Tongue (tissue), 1 donor: ENCODE measurements at regions not wholly inside any gene's neighbourhood (a gene's known extent, or its start where the extent isn't known, plus 50 kb on each side); places are given as distances from the start of the nearest gene placed in this dataset.

ENCODE experiments used
- DNase-seq: peaks from one replicate; pipeline ENCODE4 v3.0.0-alpha.2; 2015

DNA sequence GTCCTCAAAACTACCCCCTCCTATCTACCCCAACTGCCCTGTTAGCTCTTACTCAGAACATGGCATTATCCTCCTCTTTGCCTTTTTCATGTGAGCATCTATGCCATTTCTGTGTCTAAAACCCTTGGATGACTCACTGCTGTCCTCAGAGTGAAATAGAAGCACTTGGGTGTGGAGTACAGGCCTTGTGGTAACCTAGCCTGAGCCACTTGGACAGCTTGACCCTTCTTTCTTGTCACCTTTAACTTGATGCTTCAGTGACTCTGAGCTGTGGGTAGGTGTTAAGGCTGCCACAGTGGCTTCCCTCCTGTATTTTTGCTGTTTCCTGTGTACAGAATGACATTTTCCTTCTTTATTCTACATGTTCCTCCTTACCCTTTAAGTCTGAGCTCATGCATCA lies 391.4 kb downstream of the SH3GL2 start:
- no peak for DNase-seq

DNA sequence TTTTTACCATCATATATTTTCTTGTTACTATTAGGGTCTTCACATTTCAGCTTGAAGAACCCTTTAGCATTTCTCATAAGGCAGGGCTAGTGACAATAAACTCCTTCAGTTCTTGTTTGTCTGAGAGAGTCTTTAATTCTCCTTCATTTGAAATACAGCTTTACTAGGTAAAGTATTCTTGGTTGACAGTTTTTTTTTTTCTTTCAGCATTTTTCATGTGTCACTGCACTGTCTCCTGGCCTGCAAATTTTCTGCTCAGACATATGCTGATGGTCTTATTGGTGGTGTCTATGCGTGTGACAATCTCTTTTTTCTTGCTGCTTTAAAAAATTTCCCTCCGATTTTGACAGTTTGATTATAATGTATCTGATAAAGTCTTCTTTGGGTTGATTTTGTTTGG lies 399.9 kb downstream of the SH3GL2 start:
- DNase-seq, result no peak

DNA sequence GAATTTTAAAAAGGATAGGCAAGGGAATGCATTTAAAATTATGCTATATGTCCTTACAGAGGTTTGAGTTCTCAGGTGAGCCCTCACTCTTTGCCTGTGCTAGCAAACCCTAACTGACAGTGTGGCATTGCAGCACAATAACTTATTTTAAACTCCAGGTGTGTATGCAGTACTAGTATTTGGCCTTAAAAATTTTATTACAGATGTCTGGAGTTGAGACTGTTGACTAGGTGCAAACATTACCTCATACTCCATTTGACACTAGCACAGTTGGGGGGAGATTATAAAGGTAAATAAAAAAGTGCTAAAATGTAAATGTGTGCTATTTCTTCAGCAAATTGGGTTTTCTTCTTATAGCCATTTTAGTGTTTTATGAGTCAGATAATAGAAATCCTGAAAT lies 407.7 kb downstream of the SH3GL2 start:
- DNase-seq, result no peak

DNA sequence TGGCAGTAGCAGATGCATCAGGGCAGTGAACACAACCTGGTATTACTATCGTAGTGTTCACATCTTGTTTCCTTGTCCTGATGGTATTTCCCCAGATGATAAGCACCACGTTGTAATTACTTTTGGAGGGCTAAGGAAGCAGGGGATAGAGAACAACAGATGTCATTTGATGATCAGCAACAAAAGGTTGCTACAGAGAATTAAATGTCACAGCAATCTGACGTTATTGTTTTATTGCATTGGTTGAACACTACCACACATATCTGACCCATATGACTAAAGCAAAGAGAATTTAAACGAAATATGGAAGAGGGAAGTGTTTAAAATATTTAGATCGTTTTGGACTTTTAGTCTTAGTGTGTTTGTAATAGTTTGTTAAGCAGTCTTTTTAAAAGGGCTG lies 408.3 kb downstream of the SH3GL2 start:
- DNase-seq, result no peak

DNA sequence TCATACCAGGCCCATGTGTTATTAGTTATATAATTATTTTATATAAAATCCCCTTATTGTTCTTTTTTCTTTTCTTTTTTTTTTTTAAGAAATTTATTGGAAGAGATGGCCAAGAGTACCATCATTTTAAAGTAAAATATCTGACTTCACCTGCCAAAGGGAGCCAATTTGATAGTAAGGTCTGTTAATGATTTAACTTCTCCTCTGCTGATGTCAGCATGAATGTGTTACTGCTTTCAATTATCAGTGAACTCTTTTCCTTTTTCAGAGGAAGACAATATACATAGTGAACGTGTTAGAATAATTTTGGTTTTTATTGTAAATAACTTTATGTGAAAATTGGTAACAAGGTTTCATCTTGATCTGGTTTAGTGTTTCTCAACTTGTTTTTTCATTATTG lies 409.6 kb downstream of the SH3GL2 start:
- DNase-seq, result no peak

DNA sequence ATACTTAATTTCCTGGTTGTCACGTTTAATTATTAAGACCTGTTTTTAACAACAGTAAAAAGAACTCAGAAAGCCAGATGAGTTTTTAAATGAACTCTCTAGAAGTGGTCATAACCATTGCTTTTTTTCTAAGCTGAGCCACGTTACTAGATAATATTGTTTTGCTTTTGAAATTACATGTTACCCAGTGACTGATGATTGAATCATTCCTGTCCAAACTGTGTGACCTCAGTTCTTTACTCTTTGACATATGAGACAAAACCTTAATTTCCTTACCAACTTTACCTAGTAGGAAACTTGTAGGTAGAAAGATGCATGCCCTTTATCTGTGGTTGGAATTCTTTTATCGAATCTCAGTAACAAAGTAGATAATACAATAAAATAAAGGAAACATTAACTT lies 411.7 kb downstream of the SH3GL2 start:
- DNase-seq, result no peak

DNA sequence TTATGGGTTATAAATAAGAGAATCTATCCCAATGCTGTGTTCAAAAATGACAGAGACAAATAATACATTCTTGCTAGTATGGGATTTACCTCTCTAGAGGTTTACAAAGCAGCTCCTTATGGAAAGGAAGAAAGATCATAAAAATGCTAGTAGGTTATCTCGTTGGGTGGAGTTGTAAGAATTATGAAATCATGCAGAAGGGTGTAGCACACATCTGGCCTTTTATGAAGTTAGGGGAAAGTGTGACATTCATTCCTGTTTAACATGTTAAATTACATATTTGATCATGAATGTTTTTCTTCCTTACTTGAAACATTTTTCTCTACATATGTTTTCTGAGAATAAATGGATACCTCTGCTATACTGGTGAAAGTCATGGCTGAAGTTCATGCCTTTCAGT lies 414.2 kb downstream of the SH3GL2 start:
- DNase-seq, result no peak

DNA sequence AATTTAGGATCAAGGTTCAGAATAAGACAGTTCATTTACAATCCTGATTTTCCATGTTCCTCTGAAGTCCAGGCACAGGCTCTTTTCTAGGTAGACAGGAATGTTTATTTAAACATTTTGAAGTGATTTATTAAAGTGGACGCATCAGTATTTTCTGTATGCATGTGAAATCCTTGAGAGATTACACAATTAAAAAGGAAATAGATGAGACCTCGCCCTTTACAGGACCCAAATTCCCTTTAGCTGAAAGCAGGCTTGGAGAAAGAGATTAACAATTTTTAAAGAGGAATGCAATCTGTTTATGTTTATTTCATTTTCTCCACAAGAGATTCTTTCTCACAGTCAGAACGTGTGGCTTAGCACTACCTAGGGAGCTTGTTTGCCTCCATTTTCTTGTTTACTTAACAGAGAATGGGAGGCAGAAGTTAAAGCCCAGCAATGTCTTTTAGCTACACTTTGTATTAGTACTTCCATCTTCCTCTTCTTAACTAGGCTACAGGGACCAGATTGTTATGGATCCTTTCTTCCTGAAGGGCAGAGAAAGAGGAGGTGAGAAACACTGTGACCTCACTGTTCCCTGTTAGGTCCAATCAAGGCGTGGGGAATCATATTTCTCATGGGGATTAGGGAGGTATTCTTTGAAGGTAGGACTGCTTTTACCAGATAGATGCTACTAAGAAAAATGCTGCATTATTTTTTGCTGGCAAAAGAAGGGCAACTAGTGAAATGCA lies 416.0 kb downstream of the SH3GL2 start:
- DNase-seq, result no peak

DNA sequence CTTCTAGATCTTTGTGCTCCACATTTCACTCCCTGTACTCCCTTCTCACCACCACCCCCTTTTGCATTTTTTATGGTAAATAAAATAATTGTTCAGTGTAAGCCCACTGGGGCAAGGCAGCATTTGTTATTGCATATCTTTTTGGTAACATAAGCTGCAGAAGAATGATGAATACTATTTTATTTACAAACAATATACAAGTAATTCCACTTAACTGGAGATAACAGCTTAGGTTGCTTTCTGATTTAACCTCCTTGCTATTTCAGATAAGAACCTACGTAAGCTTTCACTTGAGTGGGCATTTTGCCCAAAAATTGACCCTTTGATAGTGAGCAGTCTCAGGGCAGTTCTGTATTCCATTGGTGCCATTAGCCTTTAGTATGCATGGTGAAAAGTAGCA lies 417.9 kb downstream of the SH3GL2 start:
- no peak for DNase-seq

DNA sequence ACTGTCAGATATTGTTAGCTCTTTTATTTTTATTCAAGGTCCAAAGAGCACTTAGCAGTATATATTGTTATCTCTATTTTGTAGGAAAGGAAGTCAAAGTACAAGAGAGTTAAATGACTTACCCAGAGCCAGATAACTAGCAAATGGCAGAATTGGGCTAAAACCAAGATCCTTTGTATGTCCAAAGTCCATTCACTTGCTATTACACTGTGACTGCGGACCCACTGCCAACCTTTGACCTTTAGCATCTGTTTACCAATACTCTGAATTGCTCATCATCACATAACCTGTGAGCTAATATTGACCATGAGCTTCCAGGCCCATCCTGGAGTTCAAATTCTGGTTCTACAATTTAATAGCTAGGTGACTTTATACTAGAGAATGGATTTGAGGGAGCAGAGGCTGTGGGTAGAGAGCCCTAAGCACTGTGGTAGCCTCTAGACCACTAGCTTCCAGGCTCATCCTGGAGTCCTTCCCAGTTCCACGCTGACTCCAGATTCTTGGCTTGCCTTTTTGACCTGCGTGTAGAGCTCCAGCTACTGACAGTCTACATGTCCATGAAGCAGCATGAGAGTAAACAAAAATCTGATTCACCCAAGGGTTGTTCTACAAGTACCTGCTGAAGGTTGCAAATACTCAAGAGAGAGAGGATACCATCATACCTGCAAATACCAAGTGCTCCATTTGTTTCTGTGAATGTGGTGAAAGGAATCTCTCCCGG lies 424.0 kb downstream of the SH3GL2 start:
- DNase-seq, result no peak

DNA sequence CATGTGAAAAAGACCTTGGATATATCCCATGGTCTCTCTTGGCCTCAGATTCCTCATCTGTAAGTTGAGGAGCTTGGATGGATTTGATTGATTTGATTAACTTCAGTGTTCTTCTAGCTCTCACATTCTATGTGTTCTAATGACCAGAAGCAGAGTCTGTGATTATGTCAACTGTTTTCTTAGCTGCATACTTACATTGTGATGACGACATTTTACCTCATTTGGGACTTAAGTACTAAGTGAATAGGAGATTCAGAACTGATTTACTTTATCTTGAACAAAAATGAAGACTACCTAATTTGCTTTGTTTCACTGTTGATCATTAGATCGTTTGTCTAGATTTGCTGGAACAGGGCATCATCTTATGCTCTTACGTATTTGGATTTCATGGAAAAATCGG lies 427.7 kb downstream of the SH3GL2 start:
- DNase-seq, result no peak

DNA sequence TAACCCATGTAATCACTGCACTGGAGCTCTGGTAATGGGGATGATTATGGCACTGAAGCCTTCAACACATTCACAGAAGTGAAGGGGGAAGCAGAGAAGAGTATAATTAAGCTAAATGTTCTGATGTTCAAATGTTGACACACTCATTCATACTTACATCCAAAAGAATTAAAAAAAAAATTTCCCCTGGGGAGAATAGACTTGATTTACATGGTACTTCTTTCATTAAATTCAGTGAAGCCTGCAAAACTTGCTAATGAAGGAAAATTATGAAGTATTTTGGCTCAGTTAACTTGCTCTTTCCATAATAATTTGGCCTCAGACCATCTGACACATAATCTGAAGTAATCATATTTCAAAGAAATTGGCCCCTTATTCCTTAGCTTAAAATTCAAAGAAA lies 428.8 kb downstream of the SH3GL2 start:
- DNase-seq, result no peak

DNA sequence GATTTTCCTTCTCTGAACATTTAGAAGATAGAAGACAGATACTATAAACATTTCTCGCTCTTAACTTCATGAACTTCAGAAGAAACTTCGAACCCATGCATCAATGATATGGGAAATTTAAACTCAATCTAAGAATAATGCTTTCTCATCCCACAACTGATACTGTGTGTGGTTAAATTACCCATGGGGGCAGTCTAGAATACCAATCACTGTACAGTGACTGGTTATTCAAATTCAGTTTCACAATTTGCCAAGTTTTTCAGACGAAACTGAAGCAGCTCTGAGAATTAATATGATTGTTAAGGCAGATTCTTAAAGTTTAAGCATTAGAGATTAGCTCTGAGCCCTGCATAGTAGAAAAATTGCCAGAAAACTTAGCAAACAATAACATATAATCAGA lies 431.0 kb downstream of the SH3GL2 start:
- no peak for DNase-seq

DNA sequence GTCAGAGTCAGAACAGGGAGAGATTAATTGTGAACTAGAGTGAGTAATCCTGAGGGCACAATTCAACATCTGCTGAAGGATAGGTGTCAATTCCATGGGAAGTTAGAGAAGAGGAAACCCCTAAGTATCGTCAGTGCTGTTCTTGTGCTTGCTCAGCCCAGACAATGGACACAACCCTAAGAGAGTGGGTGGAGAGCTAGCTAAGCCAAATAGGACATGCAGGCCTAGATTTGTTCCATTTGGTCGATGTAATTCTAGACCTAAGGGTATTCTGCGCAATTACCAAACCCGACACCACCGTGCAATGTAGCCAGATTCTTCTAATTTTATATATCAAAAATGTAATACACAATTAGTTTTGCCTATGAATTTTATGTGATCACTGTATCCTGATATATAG lies 431.6 kb downstream of the SH3GL2 start:
- DNase-seq, result no peak

DNA sequence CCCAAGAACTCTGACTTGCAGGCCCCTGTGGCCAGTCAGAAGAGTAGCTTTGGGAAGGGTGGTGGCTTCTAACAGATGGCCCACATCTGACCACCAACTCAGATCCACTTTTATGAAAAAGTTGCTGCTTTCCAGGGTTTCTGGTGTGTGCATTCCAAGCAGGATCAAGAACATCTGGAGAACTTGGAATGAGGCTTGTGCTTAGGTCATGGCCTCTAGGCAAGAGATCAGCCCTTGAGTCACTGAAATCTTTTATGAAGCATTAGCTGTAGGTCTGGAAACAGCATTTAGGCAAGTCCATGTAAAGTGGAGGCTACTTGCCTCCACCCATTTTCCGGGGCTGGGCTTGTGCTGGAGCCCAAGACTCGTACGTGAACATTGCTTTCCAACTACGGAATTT lies 433.3 kb downstream of the SH3GL2 start:
- DNase-seq, result no peak

DNA sequence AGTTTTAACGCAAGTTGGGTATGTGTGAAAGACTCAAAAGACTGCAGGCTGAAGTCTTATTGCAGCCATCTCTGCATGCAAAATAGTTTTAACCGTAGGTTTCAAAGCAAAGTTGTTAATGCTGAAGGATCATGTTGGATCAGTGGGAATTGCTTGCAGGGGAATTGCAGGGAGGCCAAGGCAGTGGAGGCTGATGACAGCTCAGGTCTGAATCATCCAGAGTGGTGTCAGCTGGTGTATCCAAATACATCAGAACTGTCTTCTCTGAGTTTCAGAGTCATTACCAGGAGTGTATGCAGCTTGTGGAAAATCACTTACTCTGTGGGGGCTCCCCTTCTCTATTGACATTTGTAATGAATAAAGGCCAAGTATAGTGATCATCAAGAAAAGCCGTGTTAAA lies 435.7 kb downstream of the SH3GL2 start:
- no peak for DNase-seq

DNA sequence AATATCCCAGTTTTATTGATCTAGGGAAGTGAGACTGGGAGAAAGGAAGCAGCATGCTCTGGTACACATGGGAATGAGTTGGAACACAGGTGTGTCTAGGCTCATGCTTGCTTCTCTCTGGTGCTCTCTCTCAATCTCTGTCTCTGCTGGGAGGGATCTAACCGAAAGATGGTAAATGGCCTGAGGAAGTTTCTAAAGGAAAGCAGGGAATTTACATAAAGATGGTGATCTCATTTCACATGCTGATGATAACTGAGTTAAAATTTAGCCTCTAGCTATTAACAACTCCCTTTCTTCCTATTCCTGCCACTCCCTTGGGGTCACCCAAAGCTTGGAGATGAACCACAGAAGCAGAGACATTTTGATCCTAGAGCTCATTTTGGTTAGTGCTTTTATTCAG lies 436.2 kb downstream of the SH3GL2 start:
- DNase-seq, result no peak

DNA sequence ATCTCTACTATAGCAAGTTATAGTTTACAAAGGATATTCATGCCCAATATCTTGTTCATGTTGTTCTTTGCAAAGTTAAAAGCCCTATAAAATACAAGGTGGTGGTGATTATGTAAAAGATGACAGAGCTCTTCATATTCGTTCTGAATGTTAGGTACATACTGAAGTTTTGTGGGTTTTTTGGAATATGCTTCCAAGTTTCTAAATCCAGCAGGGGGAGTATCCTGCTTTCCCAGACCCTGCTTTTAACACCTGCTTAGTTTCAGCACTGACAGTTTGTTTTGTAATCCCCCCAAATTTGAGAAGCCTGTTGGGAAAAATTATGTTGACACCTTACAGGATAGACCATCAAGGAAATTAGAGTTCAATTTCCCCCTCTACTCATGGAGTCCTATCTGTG lies 438.3 kb downstream of the SH3GL2 start:
- DNase-seq, result no peak

DNA sequence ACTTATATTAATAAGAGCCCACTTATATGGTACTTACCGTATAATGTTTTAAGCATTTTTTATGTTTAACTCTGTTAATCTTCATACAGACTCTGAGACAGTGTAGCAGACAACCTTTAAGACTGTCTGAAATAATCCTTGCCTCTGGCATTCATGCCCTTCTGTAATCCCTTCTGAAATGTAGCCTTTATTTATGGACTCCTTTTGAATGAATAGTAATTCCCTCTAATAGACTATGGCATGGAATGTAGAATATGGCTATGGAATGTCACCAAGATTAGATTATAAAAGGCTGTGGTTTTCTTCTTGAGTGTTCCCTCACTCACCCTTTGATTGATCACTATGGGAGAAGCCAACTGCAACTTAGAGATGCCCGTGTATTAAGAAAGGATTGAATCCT lies 439.4 kb downstream of the SH3GL2 start:
- no peak for DNase-seq

DNA sequence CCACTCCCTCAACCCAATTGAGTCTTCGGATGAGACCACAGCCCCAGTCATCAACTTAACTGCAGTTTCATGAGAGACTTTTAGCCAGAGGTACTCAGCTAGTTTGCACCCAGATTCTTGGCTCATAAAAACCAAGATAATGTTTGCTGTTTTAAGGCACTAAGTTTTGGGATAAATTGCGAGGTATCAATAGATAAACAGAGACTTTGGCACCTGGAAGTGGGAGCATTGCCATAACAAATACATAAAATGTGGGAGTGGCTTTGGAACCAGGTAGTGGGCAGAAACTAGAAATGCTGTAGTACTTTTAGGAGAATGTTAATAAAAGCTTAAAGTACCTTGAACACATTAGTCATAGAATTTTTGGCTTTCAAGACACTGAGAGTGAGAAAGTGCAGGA lies 439.8 kb downstream of the SH3GL2 start:
- DNase-seq, result no peak

DNA sequence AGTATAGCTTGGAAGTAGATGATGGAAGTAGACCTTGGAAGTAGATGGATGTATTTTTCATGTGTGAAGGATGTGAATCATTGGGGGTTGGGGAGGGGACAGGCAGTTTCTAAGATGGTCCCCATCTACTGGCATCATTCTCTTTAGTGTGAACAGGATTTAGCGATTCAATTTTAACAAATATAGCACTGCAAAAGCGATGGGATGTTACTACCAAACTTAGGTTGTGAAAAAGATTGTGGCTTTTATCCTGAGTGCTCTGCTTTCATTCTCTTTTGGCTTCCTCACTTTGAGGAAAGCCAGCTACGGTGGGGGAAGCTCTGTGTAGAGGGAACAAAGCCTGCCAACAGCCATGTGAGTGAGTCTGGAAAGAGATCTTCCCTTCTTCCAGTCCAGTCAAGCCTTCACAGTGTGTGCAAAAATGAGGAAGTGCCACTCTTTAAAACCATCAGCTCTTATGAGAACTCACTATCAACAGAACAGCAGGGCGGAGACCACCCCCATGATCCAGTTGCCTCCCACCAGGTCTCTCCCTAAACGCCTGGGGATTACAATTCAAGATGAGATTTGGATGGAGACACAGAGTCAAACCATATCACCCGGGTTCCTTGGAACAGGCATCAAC lies 441.4 kb downstream of the SH3GL2 start:
- no peak for DNase-seq

DNA sequence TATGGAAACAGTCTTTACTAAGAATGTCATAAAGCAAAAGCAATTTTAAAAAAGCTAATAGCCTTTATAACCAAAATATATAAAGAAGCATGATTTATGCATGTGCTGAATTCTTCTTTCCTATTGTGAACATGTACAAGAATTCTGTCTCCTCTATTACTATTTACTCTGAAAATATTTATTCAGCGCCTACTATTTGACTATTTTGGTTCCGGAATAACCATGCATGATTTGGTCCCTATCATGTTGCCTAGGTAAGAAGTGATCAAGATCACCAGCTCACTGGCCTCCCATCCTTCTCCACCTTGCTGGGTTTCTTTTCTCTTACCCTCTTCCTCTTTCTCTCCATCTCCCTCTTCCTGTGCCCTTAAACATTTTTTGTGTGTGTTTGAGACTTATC lies 443.8 kb downstream of the SH3GL2 start:
- no peak for DNase-seq

DNA sequence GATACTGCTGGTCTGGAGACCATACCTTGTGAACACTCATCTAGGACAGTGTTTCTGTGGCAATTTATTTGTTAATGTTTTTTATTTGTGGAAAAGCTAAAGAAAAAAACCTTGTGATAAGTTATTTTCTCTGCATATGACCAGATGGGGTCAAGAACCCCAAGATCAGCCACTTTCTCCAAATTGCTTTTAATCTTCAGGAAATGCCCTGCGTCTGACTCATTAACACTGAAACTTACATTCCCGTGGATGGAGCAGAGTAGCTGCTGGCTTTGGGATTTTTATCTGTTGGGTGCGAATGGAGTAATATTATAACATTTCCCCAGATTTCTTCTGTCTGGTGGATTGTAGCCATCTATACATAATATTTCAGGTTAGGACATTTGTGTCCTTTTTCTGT lies 444.5 kb downstream of the SH3GL2 start:
- DNase-seq, result no peak

DNA sequence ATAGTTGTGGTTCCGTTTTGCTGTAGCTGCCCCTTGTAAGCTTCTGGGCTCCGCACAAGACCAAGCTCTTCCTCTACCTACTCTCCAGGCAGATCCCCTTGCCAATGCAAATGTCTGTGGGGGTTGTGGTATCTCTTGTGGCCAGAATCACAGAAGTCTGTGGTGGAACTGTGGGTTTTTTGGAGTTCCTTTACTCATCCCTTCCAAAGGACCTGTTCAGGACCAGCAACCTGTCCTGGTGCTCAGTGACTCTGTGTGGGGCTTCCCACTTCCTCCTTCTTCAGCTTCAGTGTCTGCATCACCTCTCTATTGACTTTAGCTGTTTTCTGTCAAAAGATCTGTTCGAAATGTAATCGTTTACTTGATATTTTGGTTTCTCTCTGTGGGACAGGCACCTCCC lies 441.3 kb upstream of the ADAMTSL1 start:
- no peak for DNase-seq
